ENCODE measurements at regions not wholly inside any gene's neighbourhood (a gene's known extent, or its start where the extent isn't known, plus 50 kb on each side); places are given as distances from the start of the nearest gene placed in this dataset.
A peak's percentile ranks its signal among the peaks of the same experiment; 100 is the strongest.

- peak; percentile 12 for DNase-seq (ENCODE audit: low read depth)
- Histone ChIP-seq H3K36me3 (ENCODE audit: control insufficient read depth, insufficient read depth, low read length) (no peaks in the 10 kb centered on the region), H3K4me3 (ENCODE audit: low read depth, low read length) (no peak overlapping the region), H3K27me3 (ENCODE audit: control insufficient read depth, insufficient read depth, low read length) (no peaks in the 10 kb centered on the region)
- no peak for TF ChIP-seq CTCF (IDR thresholded peaks at IDR 0.05; ENCODE audit: insufficient read depth, low read length, poor library complexity, severe bottlenecking)
Observed at GRCh38 chr6:14193524-14193923, 76.0 kb downstream of the CD83 start.

GRCh38 chr6:14194483-14194882 is 76.9 kb downstream of the CD83 start:
- Histone ChIP-seq H3K4me3 (ENCODE audit: low read depth, low read length) (no peak overlapping the region), H3K36me3 (ENCODE audit: control insufficient read depth, insufficient read depth, low read length) (no peaks in the 10 kb centered on the region), H3K27me3 (ENCODE audit: control insufficient read depth, insufficient read depth, low read length) (no peaks in the 10 kb centered on the region)
- TF ChIP-seq CTCF (IDR thresholded peaks at IDR 0.05; ENCODE audit: insufficient read depth, low read length, poor library complexity, severe bottlenecking), result no peak
- no peak for DNase-seq (ENCODE audit: low read depth)

GRCh38 chr6:14194976-14195375 is 77.4 kb downstream of the CD83 start:
- H3K4me3 ChIP-seq (ENCODE audit: low read depth, low read length), result no peak overlapping the region

GRCh38 chr6:14196026-14196425 is 78.5 kb downstream of the CD83 start:
- no peak for TF ChIP-seq CTCF (IDR thresholded peaks at IDR 0.05; ENCODE audit: insufficient read depth, low read length, poor library complexity, severe bottlenecking)
- DNase-seq (ENCODE audit: low read depth), result no peak
- H3K4me3 ChIP-seq (ENCODE audit: low read depth, low read length), result no peak overlapping the region
- no peaks in the 10 kb centered on the region for H3K27me3 ChIP-seq (ENCODE audit: control insufficient read depth, insufficient read depth, low read length)
- H3K36me3 ChIP-seq (ENCODE audit: control insufficient read depth, insufficient read depth, low read length), result no peaks in the 10 kb centered on the region

More at GRCh38 chr6:14194976-14195375, 77.4 kb downstream of the CD83 start:
- TF ChIP-seq CTCF (IDR thresholded peaks at IDR 0.05; ENCODE audit: insufficient read depth, low read length, poor library complexity, severe bottlenecking), result no peak
- DNase-seq (ENCODE audit: low read depth), result no peak
- Histone ChIP-seq H3K36me3 (ENCODE audit: control insufficient read depth, insufficient read depth, low read length) (no peaks in the 10 kb centered on the region), H3K27me3 (ENCODE audit: control insufficient read depth, insufficient read depth, low read length) (no peaks in the 10 kb centered on the region)

- Histone ChIP-seq H3K4me3 (ENCODE audit: low read depth, low read length) (no peak overlapping the region), H3K27me3 (ENCODE audit: control insufficient read depth, insufficient read depth, low read length) (no peaks in the 10 kb centered on the region), H3K36me3 (ENCODE audit: control insufficient read depth, insufficient read depth, low read length) (no peaks in the 10 kb centered on the region)
- no peak for TF ChIP-seq CTCF (IDR thresholded peaks at IDR 0.05; ENCODE audit: insufficient read depth, low read length, poor library complexity, severe bottlenecking)
- DNase-seq (ENCODE audit: low read depth), result no peak
Observed at GRCh38 chr6:14197118-14197517, 79.5 kb downstream of the CD83 start.

GRCh38 chr6:14200047-14200446 is 82.5 kb downstream of the CD83 start:
- H3K36me3 ChIP-seq (ENCODE audit: control insufficient read depth, insufficient read depth, low read length), result no peaks in the 10 kb centered on the region
- no peaks in the 10 kb centered on the region for H3K27me3 ChIP-seq (ENCODE audit: control insufficient read depth, insufficient read depth, low read length)
- no peak for TF ChIP-seq CTCF (IDR thresholded peaks at IDR 0.05; ENCODE audit: insufficient read depth, low read length, poor library complexity, severe bottlenecking)
- no peak overlapping the region for H3K4me3 ChIP-seq (ENCODE audit: low read depth, low read length)
- DNase-seq (ENCODE audit: low read depth), result no peak
